ENCODE measurements at regions not wholly inside any gene's neighbourhood (a gene's known extent, or its start where the extent isn't known, plus 50 kb on each side); places are given as distances from the start of the nearest gene placed in this dataset.

GRCh38 chr1:234987415-234988154 lies 141.1 kb downstream of the TOMM20 start:
- no peak overlapping the region for H3K4me3 ChIP-seq (ENCODE audit: control insufficient read depth, low read depth, low read length)
- TF ChIP-seq CTCF (conservative IDR thresholded peaks at IDR 0.05; ENCODE audit: control insufficient read depth, insufficient read depth, low read depth, low read length) = no peak
- DNase-seq (ENCODE audit: low read depth) = peak; percentile 74

- no peak for TF ChIP-seq CTCF (conservative IDR thresholded peaks at IDR 0.05; ENCODE audit: control insufficient read depth, insufficient read depth, low read depth, low read length)
- DNase-seq (ENCODE audit: low read depth) = peak; percentile 65
- H3K4me3 ChIP-seq (ENCODE audit: control insufficient read depth, low read depth, low read length) = no peak overlapping the region
Observed at GRCh38 chr1:234986750-234987414, 141.8 kb downstream of the TOMM20 start.

- no peak for TF ChIP-seq CTCF (conservative IDR thresholded peaks at IDR 0.05; ENCODE audit: control insufficient read depth, insufficient read depth, low read depth, low read length)
- no peak overlapping the region for H3K4me3 ChIP-seq (ENCODE audit: control insufficient read depth, low read depth, low read length)
Observed at GRCh38 chr1:234985516-234986294, 142.9 kb downstream of the TOMM20 start.

GRCh38 chr1:234985007-234985370 lies 143.6 kb downstream of the TOMM20 start:
- no peak for DNase-seq (ENCODE audit: low read depth)
- H3K4me3 ChIP-seq (ENCODE audit: control insufficient read depth, low read depth, low read length) = no peak overlapping the region
- TF ChIP-seq CTCF (conservative IDR thresholded peaks at IDR 0.05; ENCODE audit: control insufficient read depth, insufficient read depth, low read depth, low read length) = no peak

More at GRCh38 chr1:234985516-234986294, 142.9 kb downstream of the TOMM20 start:
- DNase-seq (ENCODE audit: low read depth) = no peak

DNA sequence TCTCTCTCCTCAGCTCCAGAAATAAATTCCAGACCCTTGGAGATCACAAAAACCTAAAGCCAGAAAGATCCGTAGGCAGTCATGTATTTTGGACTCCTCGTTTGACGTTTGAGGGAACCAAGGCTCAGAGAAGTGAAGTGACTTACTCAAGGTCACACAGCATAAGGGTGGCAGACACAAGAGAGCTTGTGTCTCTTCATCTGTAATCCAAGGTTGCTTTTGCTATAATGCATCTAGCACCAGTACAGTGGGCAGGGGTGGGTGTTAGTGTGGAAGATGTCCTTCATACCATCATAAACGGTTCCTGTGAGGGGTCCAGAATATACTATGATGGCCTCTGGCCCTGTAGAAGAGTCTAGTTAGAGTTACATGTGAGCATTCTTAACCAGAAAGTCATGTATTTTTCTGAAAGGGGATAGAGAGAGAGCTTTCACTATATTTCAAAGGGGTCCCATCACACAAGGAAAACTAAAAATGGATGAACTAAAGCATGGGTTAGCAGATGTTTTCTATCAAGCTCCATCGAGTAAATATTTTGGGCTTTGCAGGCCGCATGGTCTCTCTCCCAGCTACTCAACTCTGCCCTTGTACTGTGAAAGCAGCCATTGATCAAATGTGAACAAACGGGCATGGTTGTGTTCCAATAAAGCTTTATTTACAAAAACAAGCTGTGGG lies 144.9 kb downstream of the TOMM20 start:
- no peak for TF ChIP-seq CTCF (conservative IDR thresholded peaks at IDR 0.05; ENCODE audit: control insufficient read depth, insufficient read depth, low read depth, low read length)
- no peak for DNase-seq (ENCODE audit: low read depth)
- H3K4me3 ChIP-seq (ENCODE audit: control insufficient read depth, low read depth, low read length) = no peak overlapping the region

- DNase-seq (ENCODE audit: low read depth) = no peak
- no peak overlapping the region for H3K4me3 ChIP-seq (ENCODE audit: control insufficient read depth, low read depth, low read length)
- no peak for TF ChIP-seq CTCF (conservative IDR thresholded peaks at IDR 0.05; ENCODE audit: control insufficient read depth, insufficient read depth, low read depth, low read length)
Observed at GRCh38 chr1:234981758-234982157, 146.9 kb downstream of the TOMM20 start.

Data from fibroblast of mammary gland (primary cell).